IgD-negative memory B cell (primary cell): ENCODE measurements at regions not wholly inside any gene's neighbourhood (a gene's known extent, or its start where the extent isn't known, plus 50 kb on each side); places are given as distances from the start of the nearest gene placed in this dataset.
"Not testable (repeated sequence)": the region's sequence is repeated elsewhere in the genome, so short reads cannot be mapped to it uniquely, and the experiment has no call there.

ENCODE experiments used
- H3K27ac Mint-ChIP-seq, 3 donors: one replicate each; pipeline ENCODE4 v1.8.0; 2020 to 2022; ENCODE audit warnings: mild to moderate bottlenecking in 3 of 3, mixed read lengths in 3 of 3, moderate library complexity in 1 of 3
- H3K27me3 Mint-ChIP-seq: one replicate; pipeline ENCODE4 v1.8.0; 2021; ENCODE audit warnings: mixed read lengths
- H3K36me3 Mint-ChIP-seq: one replicate; pipeline ENCODE4 v1.8.0; 2020; ENCODE audit warnings: mild to moderate bottlenecking, mixed read lengths
- H3K4me1 Mint-ChIP-seq, 3 donors: one replicate each; pipeline ENCODE4 v1.8.0; 2020 to 2022; ENCODE audit warnings: mixed read lengths in 3 of 3, mild to moderate bottlenecking in 1 of 3
- H3K4me3 Mint-ChIP-seq, 4 donors: one replicate each; pipeline ENCODE4 v1.8.0; 2020 to 2022; ENCODE audit warnings: mild to moderate bottlenecking in 4 of 4, mixed read lengths in 4 of 4, moderate library complexity in 3 of 4
- H3K9me3 Mint-ChIP-seq, 3 donors: one replicate each; pipeline ENCODE4 v1.8.0; 2020 to 2021; ENCODE audit warnings: mixed read lengths in 3 of 3, mild to moderate bottlenecking in 1 of 3

- H3K27me3 Mint-ChIP-seq, H3K27ac Mint-ChIP-seq, H3K4me1 Mint-ChIP-seq, H3K36me3 Mint-ChIP-seq, H3K4me3 Mint-ChIP-seq: not testable (repeated sequence)
- peaks cover 10 to 16% (median 13%) of the 10 kb centered on the region in 3 donors for H3K9me3 Mint-ChIP-seq
Measured at GRCh38 chr17:53608208-53608607, 214.5 kb upstream of the KIF2B start.

- no peak overlapping the region for H3K27ac Mint-ChIP-seq
- no peak overlapping the region for H3K4me3 Mint-ChIP-seq
Measured at GRCh38 chr17:53607475-53607874, 215.3 kb upstream of the KIF2B start.

DNA sequence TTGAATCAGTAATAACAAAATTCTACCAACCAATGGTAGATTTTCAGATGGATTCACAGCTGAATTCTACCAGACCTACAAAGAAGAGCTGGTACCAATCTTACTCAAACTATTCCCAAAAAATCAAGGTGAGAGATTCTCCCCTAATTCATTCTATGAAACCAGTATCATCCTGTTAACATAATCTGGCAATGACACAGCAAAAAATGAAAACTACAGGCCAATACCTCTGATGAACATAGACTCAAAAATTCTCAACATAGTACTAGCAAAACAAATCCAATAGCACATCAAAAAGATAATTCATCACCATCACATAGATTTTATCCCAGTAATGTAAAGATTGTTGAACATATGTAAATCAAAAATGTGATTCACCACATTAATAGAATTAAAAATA lies 234.4 kb upstream of the KIF2B start:
- Mint-ChIP-seq H3K9me3 (peaks cover 0 to 14% (median 2%) of the 10 kb centered on the region in 3 donors), H3K27me3 (no peaks in the 10 kb centered on the region), H3K4me1 (no peaks in the 10 kb centered on the region), H3K36me3 (no peaks in the 10 kb centered on the region), H3K27ac (no peak overlapping the region), H3K4me3 (no peak overlapping the region)

More at GRCh38 chr17:53607475-53607874, 215.3 kb upstream of the KIF2B start:
- Mint-ChIP-seq H3K27me3 (no peaks in the 10 kb centered on the region), H3K36me3 (no peaks in the 10 kb centered on the region), H3K9me3 (peaks cover 10 to 14% (median 10%) of the 10 kb centered on the region in 3 donors), H3K4me1 (no peaks in the 10 kb centered on the region)

DNA sequence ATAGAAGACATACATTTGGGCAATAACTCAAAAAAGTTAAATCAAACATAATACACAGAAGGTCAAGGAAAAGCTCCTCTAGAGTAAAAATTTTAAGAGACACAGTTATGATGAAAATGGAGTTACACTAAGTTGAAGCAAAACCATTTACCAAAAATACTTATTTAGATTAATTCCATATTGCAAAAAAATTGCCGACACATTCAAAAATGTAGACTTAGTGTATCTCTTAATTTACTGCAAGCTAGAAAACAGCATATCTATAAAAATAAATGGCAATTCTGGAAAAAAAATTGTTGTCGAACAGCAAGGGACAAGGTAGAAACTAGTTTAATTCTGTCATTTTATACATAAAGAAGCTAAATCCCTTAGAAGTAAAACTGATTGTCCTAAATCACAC lies 248.7 kb upstream of the KIF2B start:
- Mint-ChIP-seq H3K9me3 (peaks cover 0 to 5% (median 2%) of the 10 kb centered on the region in 3 donors), H3K36me3 (no peaks in the 10 kb centered on the region), H3K27me3 (no peaks in the 10 kb centered on the region), H3K4me3 (no peak overlapping the region), H3K27ac (no peak overlapping the region), H3K4me1 (peaks cover 0 to 1% (median 0%) of the 10 kb centered on the region in 3 donors)

DNA sequence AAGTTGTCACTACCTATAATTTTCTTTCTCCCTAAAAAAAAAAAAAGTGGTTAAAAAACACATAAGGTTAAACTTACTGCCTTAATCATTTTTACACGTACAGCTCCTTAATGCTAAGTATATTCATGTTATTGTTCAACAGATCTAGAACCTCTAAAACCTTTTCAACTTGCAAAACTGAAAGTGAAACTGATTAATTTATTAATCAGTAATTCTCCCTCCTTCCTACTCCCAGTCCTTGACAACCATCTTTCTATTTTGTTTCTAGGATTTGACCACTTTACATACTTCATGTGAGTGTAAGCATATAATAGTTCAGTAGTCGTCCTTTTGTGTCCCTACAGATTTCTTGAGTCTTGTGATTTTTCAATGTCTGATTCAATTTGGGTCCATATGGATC lies 251.4 kb upstream of the KIF2B start:
- Mint-ChIP-seq H3K27me3 (no peaks in the 10 kb centered on the region), H3K27ac (no peak overlapping the region), H3K9me3 (peaks cover 0 to 5% (median 2%) of the 10 kb centered on the region in 3 donors), H3K4me1 (peaks cover 0 to 1% (median 0%) of the 10 kb centered on the region in 3 donors), H3K4me3 (no peak overlapping the region), H3K36me3 (no peaks in the 10 kb centered on the region)

GRCh38 chr17:53570731-53571130 lies 252.0 kb upstream of the KIF2B start:
- Mint-ChIP-seq H3K27ac (no peak overlapping the region), H3K9me3 (peaks cover 0 to 8% (median 2%) of the 10 kb centered on the region in 3 donors), H3K4me1 (peaks cover 0 to 1% (median 0%) of the 10 kb centered on the region in 3 donors), H3K4me3 (no peak overlapping the region), H3K36me3 (no peaks in the 10 kb centered on the region), H3K27me3 (no peaks in the 10 kb centered on the region)

- Mint-ChIP-seq H3K4me3 (no peak overlapping the region), H3K27ac (no peak overlapping the region), H3K9me3 (peaks cover 0 to 29% (median 4%) of the 10 kb centered on the region in 3 donors)
Measured at GRCh38 chr17:53560953-53561352, 261.8 kb upstream of the KIF2B start.

DNA sequence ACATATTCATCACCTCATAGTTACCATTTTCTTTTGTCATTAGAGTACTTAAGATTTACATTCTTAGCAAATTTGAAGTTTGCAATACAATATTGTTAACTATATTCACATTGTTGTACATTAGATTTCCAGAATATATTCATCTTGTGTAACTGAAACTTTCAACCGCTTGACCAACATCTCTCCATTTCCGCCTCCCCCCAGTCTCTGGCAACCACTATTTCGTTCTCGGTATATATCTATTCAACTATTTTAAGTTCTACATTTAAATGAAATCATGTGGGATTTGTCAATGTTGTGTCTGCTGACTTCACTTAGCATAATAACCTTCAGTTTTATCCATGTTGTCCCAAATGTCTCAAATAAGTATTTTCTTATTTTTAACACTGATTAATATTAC lies 274.5 kb upstream of the KIF2B start:
- Mint-ChIP-seq H3K36me3 (no peaks in the 10 kb centered on the region), H3K4me1 (no peaks in the 10 kb centered on the region), H3K9me3 (peaks cover 0 to 6% (median 4%) of the 10 kb centered on the region in 3 donors), H3K4me3 (no peak overlapping the region), H3K27me3 (no peaks in the 10 kb centered on the region), H3K27ac (no peak overlapping the region)

More at GRCh38 chr17:53560953-53561352, 261.8 kb upstream of the KIF2B start:
- no peaks in the 10 kb centered on the region for H3K4me1 Mint-ChIP-seq
- H3K27me3 Mint-ChIP-seq, result no peaks in the 10 kb centered on the region
- H3K36me3 Mint-ChIP-seq, result no peaks in the 10 kb centered on the region

DNA sequence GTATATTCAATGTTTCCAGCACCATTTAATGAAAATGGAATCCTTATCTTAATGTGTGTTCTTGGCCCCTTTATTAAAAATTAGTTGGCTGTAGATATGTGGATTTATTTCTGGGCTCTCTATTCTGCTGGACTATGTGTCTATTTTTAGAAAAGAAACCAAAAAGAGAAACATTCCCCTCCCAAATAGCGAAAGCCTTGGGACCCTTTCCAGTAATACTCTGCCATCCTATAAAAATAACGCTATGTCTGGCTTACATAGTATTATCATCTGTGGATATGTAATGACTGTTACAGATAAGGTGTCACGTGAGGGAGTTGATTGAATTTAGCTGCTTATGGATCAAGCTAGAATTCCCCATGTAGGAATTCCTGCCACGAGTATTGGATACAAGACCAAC lies 279.3 kb upstream of the KIF2B start:
- Mint-ChIP-seq H3K9me3 (peaks cover 2 to 4% (median 2%) of the 10 kb centered on the region in 3 donors), H3K27ac (no peak overlapping the region), H3K4me1 (no peaks in the 10 kb centered on the region), H3K4me3 (no peak overlapping the region), H3K36me3 (peaks cover 1% of the 10 kb centered on the region), H3K27me3 (no peaks in the 10 kb centered on the region)

DNA sequence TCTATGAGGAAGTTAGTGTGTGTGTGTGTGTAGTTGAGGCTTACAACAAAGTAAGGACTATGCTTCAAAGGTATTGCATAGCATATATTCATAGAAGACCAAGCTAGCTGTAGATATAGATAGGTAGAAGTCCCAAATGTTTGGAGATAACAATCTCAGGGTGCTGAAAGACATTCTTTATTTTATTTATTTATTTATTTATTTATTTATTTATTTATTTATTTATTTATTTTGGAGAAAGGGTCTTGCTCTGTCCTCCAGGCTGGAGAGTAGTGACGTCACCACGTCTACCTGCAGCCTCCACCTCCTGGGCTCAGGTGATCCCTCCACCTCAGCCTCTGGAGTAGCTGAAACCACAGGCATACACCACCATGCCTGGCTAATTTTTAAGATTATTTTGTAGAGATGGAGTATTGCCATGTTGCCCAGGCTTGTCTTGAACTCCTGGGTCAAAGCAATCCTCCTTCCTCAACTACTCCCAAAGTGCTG lies 284.6 kb upstream of the KIF2B start:
- Mint-ChIP-seq H3K36me3 (peaks cover 1% of the 10 kb centered on the region), H3K4me1 (no peaks in the 10 kb centered on the region), H3K9me3 (peaks cover 2 to 5% (median 2%) of the 10 kb centered on the region in 3 donors), H3K4me3 (no peak overlapping the region), H3K27me3 (no peaks in the 10 kb centered on the region), H3K27ac (no peak overlapping the region)

- H3K27ac Mint-ChIP-seq, result no peak overlapping the region
- H3K4me1 Mint-ChIP-seq, result no peaks in the 10 kb centered on the region
- H3K27me3 Mint-ChIP-seq, result no peaks in the 10 kb centered on the region
- no peak overlapping the region for H3K4me3 Mint-ChIP-seq
- H3K9me3 Mint-ChIP-seq, result peaks cover 0 to 7% (median 5%) of the 10 kb centered on the region in 3 donors
- H3K36me3 Mint-ChIP-seq, result no peaks in the 10 kb centered on the region
Measured at GRCh38 chr17:53527473-53527872, 295.3 kb upstream of the KIF2B start.

GRCh38 chr17:53525590-53525989 lies 297.1 kb upstream of the KIF2B start:
- Mint-ChIP-seq H3K36me3 (no peaks in the 10 kb centered on the region), H3K4me3 (no peak overlapping the region), H3K4me1 (no peaks in the 10 kb centered on the region), H3K27ac (no peak overlapping the region), H3K27me3 (no peaks in the 10 kb centered on the region), H3K9me3 (peaks cover 0 to 10% (median 7%) of the 10 kb centered on the region in 3 donors)

DNA sequence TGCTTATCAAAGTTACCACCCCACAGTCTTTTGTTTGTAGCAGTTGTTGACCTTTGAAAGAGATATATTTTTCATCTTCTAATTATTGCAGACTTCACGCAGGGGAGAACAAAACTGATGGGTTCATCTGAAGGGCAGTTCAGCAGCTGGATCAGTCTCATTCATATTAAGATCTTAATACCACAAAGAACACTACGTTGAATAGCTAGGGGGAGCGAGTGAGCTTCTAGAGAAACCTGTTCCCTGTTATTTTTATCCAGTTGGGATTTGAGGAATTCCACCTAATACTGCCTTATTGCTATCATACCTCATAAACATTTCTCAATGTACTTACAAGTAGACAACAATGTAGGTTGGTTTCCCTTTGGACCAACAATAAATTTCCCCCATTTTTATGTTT lies 306.1 kb upstream of the KIF2B start:
- no peaks in the 10 kb centered on the region for H3K27me3 Mint-ChIP-seq
- no peak overlapping the region for H3K4me3 Mint-ChIP-seq
- H3K36me3 Mint-ChIP-seq, result peaks cover 2% of the 10 kb centered on the region
- no peak overlapping the region for H3K27ac Mint-ChIP-seq
- no peaks in the 10 kb centered on the region for H3K4me1 Mint-ChIP-seq
- peaks cover 0 to 7% (median 5%) of the 10 kb centered on the region in 3 donors for H3K9me3 Mint-ChIP-seq

DNA sequence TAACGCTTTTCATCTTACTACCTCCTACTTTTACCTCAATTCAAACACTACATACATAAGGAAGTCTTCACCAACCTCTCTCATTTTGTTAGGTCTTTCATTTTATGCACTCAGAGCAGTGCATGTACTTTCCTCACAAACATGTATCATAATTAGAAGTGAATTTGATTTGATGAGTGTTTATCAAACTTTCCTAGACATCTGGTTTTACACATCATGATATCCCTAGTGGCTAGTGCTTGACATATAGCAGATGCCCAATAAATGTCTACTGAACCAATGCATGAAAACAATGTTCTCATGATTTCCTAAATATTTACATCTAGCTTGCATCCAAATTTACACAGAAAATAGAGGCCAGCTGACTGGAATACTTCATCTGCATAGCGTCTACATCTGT lies 323.4 kb upstream of the KIF2B start:
- no peaks in the 10 kb centered on the region for H3K4me1 Mint-ChIP-seq
- H3K4me3 Mint-ChIP-seq, result no peak overlapping the region
- peaks cover 0 to 11% (median 2%) of the 10 kb centered on the region in 3 donors for H3K9me3 Mint-ChIP-seq
- no peak overlapping the region for H3K27ac Mint-ChIP-seq
- no peaks in the 10 kb centered on the region for H3K27me3 Mint-ChIP-seq
- no peaks in the 10 kb centered on the region for H3K36me3 Mint-ChIP-seq

DNA sequence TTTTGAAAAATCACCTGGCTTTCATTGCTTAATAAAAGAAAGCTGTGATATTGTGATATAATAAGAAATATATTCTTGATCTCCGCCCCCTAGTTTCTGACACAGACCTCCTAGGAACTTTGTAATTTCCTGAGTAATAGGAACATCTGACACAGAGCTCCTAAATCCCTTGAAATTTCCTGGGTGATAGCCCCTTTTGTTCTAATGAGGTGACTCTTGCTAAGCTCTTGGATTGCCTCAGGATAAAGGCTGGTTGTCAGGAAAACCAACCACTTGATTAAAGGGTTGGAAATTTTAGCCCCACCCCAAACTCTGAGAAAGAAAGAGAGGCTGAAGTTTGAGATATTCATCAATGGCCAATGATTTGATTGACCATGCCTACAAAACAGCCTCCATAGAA lies 326.4 kb upstream of the KIF2B start:
- Mint-ChIP-seq H3K27me3 (no peaks in the 10 kb centered on the region), H3K4me3 (no peak overlapping the region), H3K9me3 (peaks cover 0 to 12% (median 7%) of the 10 kb centered on the region in 3 donors), H3K27ac (no peak overlapping the region), H3K4me1 (no peaks in the 10 kb centered on the region), H3K36me3 (no peaks in the 10 kb centered on the region)

GRCh38 chr17:53492532-53492931 lies 330.2 kb upstream of the KIF2B start:
- Mint-ChIP-seq H3K4me3 (no peak overlapping the region), H3K27me3 (no peaks in the 10 kb centered on the region), H3K36me3 (no peaks in the 10 kb centered on the region), H3K27ac (no peak overlapping the region), H3K9me3 (peaks cover 0 to 12% (median 5%) of the 10 kb centered on the region in 3 donors), H3K4me1 (no peaks in the 10 kb centered on the region)
